GM18909 (cell line): ENCODE measurements at regions not wholly inside any gene's neighbourhood (a gene's known extent, or its start where the extent isn't known, plus 50 kb on each side); places are given as distances from the start of the nearest gene placed in this dataset.
"Not testable (repeated sequence)": the region's sequence is repeated elsewhere in the genome, so short reads cannot be mapped to it uniquely, and the experiment has no call there.

ENCODE experiments used
- ATAC-seq: cut with Tn5 transposase; IDR thresholded peaks from one replicate; pipeline ENCODE4 v1.9.1; 2021; ENCODE audit warnings: mild to moderate bottlenecking; ENCODE audit not compliant: unreplicated experiment, poor library complexity

DNA sequence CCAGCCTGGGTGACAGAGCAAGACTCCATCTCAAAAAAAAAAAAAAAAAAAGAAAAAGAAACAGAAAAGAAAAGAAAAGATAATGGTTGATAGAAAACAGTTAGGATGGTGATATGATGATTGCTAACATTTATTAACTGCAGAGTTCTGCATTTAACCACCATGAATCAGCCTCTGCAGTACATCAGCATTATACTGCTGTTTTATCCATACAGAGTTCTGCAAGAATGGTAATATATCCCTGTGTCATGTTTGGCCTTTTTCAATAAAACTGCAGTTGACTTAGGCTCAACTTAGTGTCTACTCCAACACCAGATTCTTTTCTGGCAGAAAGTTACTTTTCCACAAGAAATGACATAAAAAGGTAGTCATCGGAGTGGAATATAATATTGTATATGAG is 62.6 kb downstream of the DUSP6 start:
- ATAC-seq = no peak

DNA sequence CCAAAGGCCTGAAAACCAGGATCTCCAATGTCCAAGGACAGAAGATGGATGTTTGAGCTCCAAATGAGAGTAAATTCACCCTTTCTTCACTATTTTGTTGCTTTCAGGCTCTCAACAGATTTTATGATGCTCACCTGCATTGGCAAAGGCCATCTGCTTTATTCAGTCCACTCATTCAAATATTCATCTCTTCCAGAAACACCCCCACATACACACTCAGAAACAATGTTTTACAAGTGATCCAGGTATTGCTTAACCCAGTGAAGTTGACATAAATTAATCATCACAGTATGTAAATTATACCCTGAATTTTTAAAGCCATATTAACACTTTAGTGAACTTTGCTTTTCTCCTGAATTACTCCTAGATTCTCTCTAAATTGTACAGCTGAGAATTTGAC is 63.3 kb downstream of the DUSP6 start:
- ATAC-seq = no peak

DNA sequence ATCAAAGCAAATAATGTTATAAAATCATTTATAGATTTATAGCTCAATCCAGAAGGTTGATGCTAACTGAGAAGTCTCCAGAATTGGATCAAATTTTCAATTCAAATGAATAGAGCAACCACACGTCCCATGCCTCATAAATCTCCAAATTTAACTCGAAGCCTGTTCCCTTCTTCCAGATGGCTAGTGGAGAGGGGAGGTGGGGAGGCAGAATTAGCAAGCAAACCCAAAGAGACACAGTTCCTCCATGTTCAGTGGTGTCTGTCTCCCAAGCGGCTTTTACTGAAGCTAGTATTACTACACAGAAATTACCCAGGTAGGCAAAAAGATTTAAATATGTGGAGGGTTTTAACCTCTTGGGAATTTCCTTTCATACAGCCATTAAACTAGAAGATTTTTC is 65.8 kb downstream of the DUSP6 start:
- no peak for ATAC-seq

DNA sequence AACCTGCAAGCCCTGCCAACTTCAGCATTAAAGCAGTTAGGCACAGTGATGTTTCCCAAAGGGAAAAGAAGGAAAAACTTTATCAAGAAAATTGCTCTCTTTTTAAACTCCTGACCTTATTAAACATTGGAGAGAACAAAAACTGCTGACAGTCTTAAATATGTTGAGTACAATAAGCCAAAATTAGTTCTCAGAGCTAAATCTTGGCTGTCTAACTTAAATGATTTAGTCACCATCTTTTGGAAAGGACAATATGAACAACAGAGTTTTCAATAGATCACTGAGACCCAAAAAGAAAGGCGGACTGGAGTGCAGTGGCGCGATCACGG is 70.8 kb downstream of the DUSP6 start:
- no peak for ATAC-seq

DNA sequence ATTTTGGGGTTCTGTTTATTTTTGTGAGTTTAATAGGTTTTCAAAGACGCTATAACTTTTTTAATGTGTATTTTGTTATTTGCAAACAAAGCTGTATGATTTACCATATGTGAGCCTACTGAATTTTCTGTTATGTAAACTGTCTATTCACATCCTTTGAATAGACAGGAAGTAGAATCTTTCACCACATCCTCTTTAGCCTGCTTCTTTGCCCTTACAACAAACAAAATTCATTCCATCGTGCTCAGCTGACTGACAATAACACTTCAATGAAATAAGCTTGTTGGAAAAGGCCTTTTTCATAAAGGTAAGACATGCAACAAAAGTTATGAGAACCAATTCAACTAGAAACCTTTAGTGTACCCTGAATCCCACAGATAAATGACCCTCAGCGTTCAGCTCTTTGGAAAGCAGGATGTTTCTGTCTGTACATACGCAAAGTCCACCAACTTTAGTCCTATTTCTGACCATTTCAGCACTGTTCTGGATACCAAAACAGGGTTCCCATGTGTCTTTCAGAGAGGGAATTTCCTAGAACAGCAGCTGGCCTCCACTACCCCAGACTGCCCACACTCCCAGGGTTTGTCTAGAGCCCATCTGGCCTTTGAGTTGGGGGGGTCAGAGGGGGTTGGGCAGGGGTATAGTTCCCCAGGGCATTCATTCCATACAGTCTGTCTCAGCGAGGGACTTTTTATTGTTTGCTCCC is 71.3 kb downstream of the DUSP6 start:
- no peak for ATAC-seq

DNA sequence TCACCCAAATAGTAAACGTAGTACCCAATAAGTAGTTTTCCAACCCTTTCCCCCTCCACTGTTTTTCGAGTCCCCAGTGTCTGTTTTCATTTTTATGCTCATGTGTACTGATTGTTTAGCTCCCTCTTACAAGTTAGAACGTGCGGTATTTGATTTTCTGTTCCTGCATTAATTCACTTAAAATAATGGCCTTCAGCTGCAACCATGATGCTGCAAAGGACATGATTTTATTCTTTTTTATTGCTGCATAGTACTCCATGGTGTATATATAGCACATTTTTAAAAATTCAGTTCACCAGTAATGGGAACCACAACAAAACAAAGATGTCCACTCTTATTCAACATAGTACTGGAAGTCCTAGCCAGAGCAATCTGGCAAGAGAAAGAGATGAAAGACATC is 72.8 kb downstream of the DUSP6 start:
- ATAC-seq = no peak

DNA sequence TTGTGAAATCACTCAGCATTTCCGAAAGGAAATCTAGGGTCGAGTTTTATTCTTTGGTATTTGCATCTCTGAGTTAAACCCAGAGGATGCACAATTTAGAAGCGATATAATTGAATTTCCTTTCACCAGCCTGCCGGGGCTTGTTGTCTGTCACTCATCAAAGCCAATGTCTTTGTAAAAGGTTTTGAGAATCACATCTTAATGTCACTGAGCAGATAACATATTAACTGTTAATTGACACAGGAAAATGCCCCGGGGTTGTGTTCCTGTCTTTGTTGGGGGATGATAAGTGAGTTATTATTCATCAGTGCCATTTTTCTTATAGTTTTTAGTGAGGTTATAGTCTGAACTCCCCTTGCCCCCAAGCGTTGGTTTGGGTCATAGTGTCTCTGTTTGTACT is 73.4 kb downstream of the DUSP6 start:
- ATAC-seq = no peak

DNA sequence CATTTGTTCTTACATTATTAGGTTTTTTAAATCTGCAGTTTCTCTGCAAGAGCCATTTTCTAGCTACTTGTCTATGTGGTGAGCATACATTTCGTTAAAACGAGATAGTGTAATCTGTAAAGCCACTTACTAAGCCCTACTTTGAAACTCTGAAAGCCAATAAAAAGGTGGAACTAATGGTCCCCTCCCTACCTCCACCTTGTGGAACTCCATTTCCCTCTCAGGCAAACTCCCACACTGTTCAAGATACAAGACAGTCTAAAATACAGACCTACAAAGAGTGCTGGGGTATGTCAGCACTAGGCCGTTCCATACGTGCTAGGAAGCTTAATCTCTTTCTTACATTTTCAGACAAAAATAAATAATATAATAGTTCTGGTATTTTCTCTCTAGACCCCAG is 74.1 kb downstream of the DUSP6 start:
- no peak for ATAC-seq

DNA sequence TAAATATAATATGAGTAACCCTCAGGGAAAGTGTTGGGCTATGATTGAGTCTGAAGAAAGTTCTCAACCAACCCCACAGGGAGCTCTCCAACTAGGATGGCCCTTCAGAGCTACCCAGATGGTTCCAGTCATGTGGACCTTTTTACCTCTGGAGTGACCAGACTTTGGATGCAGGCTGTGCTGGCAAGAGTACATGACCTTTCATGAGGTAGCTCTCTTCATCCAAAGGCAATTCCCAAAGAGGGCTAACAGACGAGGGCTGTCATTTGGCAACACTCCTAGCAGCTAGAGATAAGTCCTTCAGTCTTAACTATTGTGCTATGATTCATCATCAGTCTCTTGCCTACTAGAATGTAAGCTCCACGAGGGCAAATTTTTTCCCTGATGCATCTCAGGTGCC is 75.4 kb downstream of the DUSP6 start:
- ATAC-seq = no peak

DNA sequence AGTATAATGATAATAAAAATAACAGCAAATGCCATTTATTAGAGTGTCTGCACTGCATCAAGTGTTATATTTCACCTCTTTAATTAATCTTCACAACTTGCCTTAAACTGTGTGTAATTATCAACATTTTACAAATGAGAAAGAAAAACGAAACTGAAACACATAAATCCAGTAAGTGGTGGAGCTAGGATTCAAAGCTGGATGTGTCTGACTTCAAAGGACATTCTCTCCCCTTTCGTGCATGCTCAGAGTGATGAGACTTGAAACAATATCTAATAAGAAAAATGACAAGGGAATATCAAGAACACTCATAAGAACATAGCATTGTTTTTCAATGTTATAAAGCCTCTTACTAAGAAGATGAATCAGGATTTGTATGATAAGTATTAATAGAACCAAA is 78.8 kb downstream of the DUSP6 start:
- no peak for ATAC-seq

DNA sequence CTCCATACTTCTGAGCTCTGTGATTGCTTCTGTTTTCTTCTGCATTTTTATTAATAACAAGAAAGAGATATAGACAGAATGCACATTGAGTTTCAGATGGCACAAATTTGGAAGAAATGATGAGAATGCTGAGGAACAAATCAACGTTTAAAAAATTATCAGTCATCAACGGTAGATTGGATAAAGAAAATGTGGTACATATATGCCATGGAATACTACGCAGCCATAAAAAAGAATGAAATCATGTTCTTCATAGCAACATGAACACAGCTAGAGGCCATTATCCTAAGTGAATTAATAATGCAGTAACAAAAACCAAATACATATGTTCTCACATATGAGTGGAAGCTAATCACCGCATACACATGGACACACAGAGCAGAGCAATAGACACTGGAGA is 81.8 kb downstream of the DUSP6 start:
- no peak for ATAC-seq

DNA sequence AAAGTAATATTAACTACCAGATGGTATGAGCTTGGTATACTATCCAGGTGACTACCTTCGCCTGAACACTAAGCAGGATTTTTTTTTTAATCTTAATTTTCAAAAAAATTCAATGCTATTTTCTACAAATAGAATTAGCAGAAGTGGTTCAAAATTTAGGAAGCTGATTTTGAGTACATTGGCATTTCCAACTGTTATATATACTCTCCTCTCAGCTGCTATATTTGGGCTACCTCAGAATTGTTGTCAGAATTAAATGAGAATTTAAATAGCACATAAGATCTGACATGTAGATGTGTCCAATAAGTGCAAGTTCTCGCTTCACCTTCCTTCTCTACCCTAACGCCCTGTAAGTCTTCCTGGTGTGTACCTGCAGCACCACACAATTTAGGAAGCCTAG is 83.1 kb downstream of the DUSP6 start:
- no peak for ATAC-seq

DNA sequence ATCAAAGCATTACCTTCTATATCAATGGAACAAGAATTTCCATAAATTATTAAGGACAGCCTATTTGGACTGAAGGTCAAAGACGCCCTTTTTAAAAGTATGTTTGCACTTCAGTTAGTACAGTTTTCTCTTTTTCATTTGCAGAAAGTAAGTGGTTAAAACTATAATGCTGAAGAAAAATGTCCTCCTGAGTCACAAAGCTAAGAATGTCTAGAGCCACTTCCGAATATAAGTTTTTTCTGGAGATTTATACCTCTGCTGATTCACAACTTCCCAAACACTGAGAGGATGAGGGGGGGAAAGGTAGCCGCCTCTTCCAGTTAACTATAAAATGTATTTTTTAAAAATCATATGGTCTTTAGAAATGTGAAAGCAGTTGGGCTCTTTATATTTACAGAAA is 84.9 kb downstream of the DUSP6 start:
- ATAC-seq = no peak

DNA sequence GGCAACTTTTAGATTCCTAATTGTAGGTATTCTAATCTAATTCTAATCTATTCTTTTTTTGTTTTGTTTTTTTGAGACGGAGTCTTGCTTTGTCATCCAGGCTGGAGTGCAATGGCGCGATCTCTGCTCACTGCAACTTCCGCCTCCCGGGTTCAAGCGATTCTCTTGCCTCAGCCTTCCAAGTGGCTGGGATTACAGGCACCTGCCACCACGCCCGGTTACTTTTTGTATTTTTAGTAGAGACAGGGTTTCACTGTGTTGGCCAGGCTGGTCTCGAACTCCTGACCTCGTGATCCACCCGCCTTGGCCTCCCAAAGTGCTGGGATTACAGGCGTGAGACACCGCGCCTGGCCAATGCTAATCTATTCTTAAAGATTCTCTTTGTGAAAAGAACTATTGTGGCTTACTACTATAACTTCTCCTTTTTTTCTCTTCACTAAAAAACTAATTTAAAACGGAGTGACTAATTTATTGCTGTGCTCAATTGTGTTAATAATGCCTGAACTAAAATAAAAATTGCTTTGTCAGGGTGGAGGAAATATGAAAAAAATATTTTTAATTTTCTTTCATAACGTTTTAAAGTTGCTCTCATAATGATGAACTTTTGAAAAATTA is 85.6 kb downstream of the DUSP6 start:
- ATAC-seq = not testable (repeated sequence)

DNA sequence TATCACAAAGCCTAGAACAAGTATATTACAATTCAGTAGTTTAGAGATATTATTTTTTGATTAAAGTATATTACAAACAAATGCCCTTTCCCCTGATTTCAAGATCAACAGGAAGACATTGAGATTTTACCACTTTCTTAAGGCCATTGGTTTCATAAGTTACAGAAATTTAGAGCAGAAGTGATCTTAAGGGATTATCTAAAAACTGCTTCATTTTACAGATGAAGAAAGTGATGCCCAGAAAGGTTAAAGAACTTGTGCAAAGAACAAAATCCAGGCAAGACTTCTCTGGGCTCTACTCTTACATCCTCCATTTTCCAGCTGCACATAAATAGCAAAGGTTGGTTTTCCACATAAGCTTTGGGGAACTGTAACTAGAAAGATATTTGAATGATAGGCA is 87.5 kb downstream of the DUSP6 start:
- ATAC-seq = no peak

DNA sequence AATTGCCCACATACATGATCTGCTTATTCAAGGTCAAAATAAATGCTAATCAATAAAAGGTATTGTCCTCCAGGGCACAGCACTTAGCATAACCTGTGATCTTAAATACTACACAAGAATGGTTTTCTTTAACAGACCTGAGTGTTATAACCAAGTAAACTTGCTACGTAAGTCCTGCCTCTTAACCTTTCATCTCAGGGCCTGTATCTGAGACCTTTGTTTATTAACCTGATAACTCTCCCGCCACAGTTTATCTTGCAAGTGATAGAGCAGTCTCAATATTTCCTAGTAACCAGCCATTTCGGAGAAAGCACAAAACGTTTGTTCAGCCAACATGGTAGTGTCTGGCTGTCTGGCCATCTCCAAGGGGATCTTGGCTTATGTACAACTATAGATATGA is 88.4 kb downstream of the DUSP6 start:
- ATAC-seq = no peak

DNA sequence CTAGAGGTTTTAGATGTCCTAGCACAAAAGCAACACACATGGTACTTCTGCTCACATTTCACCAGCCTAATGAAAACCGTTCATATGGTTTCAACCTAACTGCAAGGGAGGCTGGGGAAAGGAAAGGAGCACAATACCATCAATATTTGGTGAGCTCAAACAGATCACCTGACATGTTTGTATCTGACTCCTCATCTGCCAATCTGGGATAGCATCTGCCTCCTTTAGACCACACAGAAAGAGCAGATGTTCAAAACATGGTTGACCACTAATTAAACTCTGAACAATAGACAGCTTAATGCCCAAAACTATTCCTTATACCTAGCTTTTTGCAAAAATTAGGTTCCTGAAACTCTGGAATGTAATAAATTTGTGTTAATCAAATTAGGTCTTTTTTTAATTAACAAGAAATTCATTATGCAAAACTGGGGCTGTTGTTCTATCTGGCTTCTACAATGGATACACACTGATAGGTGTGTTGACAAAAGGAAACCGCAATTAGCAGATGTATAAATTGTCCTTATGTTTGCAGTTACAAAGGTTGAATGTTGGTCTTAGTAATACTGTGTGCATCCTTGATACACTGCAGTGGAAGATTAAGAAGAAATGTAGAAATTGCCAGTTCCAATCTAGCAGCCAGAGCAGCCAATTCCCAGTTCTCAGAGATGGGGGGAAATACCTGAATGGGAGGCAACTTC is 89.3 kb downstream of the DUSP6 start:
- no peak for ATAC-seq

DNA sequence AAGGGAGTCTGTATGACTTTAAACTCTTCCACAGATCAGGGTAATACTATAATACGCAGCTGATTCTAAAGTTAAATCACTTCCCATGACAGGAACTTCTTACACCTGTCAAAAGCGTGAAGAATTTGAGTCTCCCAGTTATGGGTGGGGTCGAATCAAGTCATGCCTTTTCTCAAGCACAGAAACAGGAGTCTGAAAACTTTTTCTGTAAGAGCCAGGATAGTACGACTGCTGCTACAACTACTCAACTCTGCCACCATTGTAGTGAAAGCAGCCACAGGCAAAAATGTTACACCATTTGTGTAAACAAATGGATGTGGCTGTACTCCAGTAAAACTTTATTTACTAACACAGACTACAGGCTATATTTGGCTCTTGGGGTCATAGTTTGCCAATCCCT is 90.3 kb downstream of the DUSP6 start:
- ATAC-seq = no peak

DNA sequence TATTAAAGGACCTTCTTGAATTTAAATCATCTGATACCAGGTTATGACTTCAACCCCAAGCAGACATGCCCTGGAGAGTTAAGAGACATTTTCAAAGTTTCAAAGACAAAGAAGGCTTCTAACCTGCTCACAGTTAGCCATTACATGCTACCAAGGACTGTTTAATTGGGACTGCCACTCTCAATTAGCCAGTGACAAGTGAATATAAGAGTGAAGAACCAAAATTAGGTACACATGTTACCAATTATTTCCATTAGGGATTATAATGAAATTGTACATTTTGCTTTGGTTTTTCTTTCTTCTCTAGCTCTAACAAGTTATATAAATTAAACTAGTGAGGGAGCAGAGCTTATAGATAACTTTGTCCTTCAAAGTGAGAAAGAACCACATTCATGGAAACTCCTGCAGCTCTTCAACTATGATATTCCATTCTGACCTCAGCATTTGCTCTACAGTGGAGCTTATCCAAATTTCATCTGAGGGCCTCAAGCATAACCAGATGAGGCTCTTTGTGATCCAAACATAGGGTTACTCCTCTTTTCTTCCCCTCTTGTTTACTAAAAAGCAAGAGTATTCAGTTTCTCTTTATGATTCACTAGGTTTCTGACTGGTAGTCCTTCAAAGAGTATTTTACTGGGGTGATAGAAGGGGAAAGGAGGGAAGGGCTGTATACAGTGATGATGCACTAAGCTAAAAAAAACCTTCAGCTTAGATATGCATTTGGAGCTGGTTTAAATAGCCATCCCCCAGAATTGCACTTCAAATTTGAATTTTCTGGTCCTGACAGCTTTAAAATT is 91.3 kb downstream of the DUSP6 start:
- ATAC-seq = no peak

DNA sequence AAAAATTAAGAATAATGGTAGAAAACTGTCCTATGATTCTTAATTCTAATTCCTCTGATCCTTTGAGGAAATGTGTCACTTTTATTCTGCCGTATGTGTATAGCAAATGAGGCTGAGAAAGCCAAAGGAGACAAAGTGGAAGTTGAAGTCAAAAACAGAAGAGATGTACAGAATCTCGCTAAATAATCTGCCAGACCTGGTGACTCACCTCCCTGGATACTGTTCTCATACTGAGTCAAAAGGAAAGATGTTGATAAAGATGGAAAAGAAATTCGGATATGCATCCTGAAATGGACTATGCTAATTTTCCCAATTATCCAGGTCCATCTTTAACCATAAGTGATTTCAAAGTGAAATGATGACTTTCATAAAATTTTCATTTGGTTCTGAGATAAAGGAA is 92.5 kb downstream of the DUSP6 start:
- no peak for ATAC-seq

DNA sequence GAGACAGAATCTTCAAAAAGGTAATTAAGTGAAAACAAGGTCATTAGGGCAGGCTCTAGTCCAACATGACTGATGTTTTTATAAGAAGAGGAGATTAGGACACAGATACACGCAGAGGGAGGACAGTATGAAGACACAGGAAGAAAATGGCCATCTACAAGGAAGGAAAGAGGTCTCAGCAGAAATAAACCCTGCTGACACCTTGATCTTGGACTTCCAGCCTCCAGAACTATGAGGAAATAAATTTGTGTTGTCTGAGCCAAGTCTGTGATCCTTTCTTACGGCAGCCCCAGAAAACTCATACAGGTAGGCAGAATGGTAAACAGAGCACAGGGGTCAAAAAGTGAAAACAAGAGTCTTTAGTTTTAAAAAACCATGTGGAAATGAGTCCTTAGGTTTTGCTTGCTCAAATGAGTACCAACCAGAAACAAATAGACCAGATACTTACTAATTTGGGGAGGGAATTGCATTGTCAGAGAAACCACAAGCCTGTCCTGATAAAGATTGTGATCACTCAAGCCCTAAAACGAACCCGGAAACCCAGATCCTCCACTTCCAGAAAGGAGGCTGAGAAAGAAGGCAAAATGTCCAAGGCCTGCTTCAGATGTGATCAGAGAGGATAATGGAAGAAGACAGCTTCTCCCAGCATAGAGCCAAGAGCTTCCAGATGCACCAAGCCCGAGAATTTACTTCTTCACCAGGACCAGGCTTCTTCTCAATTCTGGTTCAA is 93.9 kb downstream of the DUSP6 start:
- no peak for ATAC-seq
